Activated CD4-positive, alpha-beta T cell treated with anti-CD3 and anti-CD28 coated beads for 48 hours (primary cell): ENCODE measurements at regions not wholly inside any gene's neighbourhood (a gene's known extent, or its start where the extent isn't known, plus 50 kb on each side); places are given as distances from the start of the nearest gene placed in this dataset.

Experiments
- DNase-seq: peaks from one replicate; pipeline ENCODE4 v3.0.0-alpha.2; 2020

- DNase-seq: no peak
These were observed 261.2 kb downstream of the BMP7 start for GRCh38 chr20:57004951-57005933.

- no peak for DNase-seq
These were observed 259.9 kb downstream of the BMP7 start for GRCh38 chr20:57006411-57007170.

GRCh38 chr20:57007171-57007540 lies 259.3 kb downstream of the BMP7 start:
- no peak for DNase-seq

GRCh38 chr20:57008217-57008616 lies 258.2 kb downstream of the BMP7 start:
- no peak for DNase-seq

GRCh38 chr20:57009355-57009754 lies 257.1 kb downstream of the BMP7 start:
- no peak for DNase-seq

- DNase-seq: no peak
These were observed 256.7 kb downstream of the BMP7 start for GRCh38 chr20:57009775-57010174.

GRCh38 chr20:57012691-57013090 lies 253.8 kb downstream of the BMP7 start:
- no peak for DNase-seq

GRCh38 chr20:57013217-57013616 lies 253.2 kb downstream of the BMP7 start:
- DNase-seq: no peak

GRCh38 chr20:57013741-57014140 lies 252.7 kb downstream of the BMP7 start:
- DNase-seq: no peak

- no peak for DNase-seq
These were observed 246.1 kb downstream of the BMP7 start for GRCh38 chr20:57020364-57020763.

GRCh38 chr20:57022306-57022705 lies 244.1 kb downstream of the BMP7 start:
- DNase-seq: no peak

- DNase-seq: no peak
These were observed 243.4 kb downstream of the BMP7 start for GRCh38 chr20:57023007-57023406.

GRCh38 chr20:57023997-57024396 lies 242.4 kb downstream of the BMP7 start:
- DNase-seq: no peak

GRCh38 chr20:57024849-57025248 lies 241.6 kb downstream of the BMP7 start:
- DNase-seq: no peak

- no peak for DNase-seq
These were observed 241.2 kb downstream of the BMP7 start for GRCh38 chr20:57025261-57025660.

- no peak for DNase-seq
These were observed 240.7 kb downstream of the BMP7 start for GRCh38 chr20:57025666-57026224.

- no peak for DNase-seq
These were observed 238.7 kb downstream of the BMP7 start for GRCh38 chr20:57027777-57028176.

- DNase-seq: no peak
These were observed 235.5 kb downstream of the BMP7 start for GRCh38 chr20:57030611-57031600.

- no peak for DNase-seq
These were observed 234.5 kb downstream of the BMP7 start for GRCh38 chr20:57031867-57032355.

GRCh38 chr20:57032847-57033246 lies 233.6 kb downstream of the BMP7 start:
- DNase-seq: no peak

GRCh38 chr20:57034001-57034400 lies 232.4 kb downstream of the BMP7 start:
- no peak for DNase-seq

- DNase-seq: no peak
These were observed 228.8 kb downstream of the BMP7 start for GRCh38 chr20:57037689-57038088.
